ENCODE measurements at regions not wholly inside any gene's neighbourhood (a gene's known extent, or its start where the extent isn't known, plus 50 kb on each side); places are given as distances from the start of the nearest gene placed in this dataset.

DNA sequence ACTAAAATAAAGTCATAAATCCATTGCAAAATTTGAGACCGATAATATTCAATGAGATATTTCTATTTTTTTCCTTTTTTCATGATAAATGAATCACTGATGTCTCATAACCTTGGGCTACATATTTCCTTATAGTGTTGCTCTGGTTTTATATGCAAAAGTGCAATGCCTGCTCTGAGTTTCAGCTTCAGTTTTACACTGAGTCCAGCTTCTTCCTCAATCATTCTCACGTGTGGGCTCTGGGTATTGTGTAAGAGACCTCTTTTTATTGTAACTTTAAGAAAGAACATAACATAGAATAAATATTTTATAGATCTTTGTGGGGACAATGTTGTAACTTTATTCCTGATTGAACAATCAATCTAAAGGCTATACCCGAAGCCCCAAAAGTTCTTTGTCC lies 280.2 kb upstream of the EDNRB start:
- TF ChIP-seq, protein P1, sequence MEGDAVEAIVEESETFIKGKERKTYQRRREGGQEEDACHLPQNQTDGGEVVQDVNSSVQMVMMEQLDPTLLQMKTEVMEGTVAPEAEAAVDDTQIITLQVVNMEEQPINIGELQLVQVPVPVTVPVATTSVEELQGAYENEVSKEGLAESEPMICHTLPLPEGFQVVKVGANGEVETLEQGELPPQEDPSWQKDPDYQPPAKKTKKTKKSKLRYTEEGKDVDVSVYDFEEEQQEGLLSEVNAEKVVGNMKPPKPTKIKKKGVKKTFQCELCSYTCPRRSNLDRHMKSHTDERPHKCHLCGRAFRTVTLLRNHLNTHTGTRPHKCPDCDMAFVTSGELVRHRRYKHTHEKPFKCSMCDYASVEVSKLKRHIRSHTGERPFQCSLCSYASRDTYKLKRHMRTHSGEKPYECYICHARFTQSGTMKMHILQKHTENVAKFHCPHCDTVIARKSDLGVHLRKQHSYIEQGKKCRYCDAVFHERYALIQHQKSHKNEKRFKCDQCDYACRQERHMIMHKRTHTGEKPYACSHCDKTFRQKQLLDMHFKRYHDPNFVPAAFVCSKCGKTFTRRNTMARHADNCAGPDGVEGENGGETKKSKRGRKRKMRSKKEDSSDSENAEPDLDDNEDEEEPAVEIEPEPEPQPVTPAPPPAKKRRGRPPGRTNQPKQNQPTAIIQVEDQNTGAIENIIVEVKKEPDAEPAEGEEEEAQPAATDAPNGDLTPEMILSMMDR (IDR thresholded peaks at IDR 0.05 in 8 of 11, conservative IDR thresholded peaks at IDR 0.05 in 3 of 11): no peak
- no peak for TF ChIP-seq POLR2A (IDR thresholded peaks at IDR 0.05)
- no peak for TF ChIP-seq POLR2AphosphoS5 (IDR thresholded peaks at IDR 0.05)
